ENCODE measurements at regions not wholly inside any gene's neighbourhood (a gene's known extent, or its start where the extent isn't known, plus 50 kb on each side); places are given as distances from the start of the nearest gene placed in this dataset.

- TF ChIP-seq CTCF (IDR thresholded peaks at IDR 0.05), result no peak
- TF ChIP-seq POLR2A (IDR thresholded peaks at IDR 0.05), result no peak
These were observed 481.7 kb upstream of the USP24 start for GRCh38 chr1:55696891-55697290.

All from testis (tissue), 2 donors.